ENCODE measurements at regions not wholly inside any gene's neighbourhood (a gene's known extent, or its start where the extent isn't known, plus 50 kb on each side); places are given as distances from the start of the nearest gene placed in this dataset.

GRCh38 chr16:9568261-9568660, 476.8 kb downstream of the HAPSTR1 start:
- TF ChIP-seq CTCF (IDR thresholded peaks at IDR 0.05; ENCODE audit: low read length) (no peak), EZH2 (IDR thresholded peaks at IDR 0.05; ENCODE audit: borderline replicate concordance, low read length) (no peak)

Measured in OCI-LY1 (cell line).